GM19452 (cell line): ENCODE measurements at regions not wholly inside any gene's neighbourhood (a gene's known extent, or its start where the extent isn't known, plus 50 kb on each side); places are given as distances from the start of the nearest gene placed in this dataset.
A peak's percentile ranks its signal among the peaks of the same experiment; 100 is the strongest.

ENCODE experiments used
- ATAC-seq: cut with Tn5 transposase; IDR thresholded peaks from one replicate; pipeline ENCODE4 v1.9.1; 2021; ENCODE audit not compliant: unreplicated experiment

GRCh38 chr14:65278589-65278988, 133.9 kb upstream of the FUT8 start:
- no peak for ATAC-seq

- no peak for ATAC-seq
These were observed 133.0 kb upstream of the FUT8 start for GRCh38 chr14:65279510-65279909.

- ATAC-seq = no peak
These were observed 132.6 kb upstream of the FUT8 start for GRCh38 chr14:65279958-65280357.

GRCh38 chr14:65280653-65281052, 131.9 kb upstream of the FUT8 start:
- ATAC-seq = no peak

GRCh38 chr14:65281991-65282895, 130.3 kb upstream of the FUT8 start:
- ATAC-seq = no peak

GRCh38 chr14:65282896-65283253, 129.7 kb upstream of the FUT8 start:
- ATAC-seq = no peak

GRCh38 chr14:65286443-65286842, 126.1 kb upstream of the FUT8 start:
- no peak for ATAC-seq

GRCh38 chr14:65287264-65288131, 125.0 kb upstream of the FUT8 start:
- ATAC-seq = peak; percentile 62

- ATAC-seq = no peak
These were observed 121.7 kb upstream of the FUT8 start for GRCh38 chr14:65290830-65291229.

GRCh38 chr14:65291531-65291930, 121.0 kb upstream of the FUT8 start:
- ATAC-seq = no peak

GRCh38 chr14:65294816-65295215, 117.7 kb upstream of the FUT8 start:
- ATAC-seq = no peak

GRCh38 chr14:65296402-65296801, 116.1 kb upstream of the FUT8 start:
- ATAC-seq = no peak

GRCh38 chr14:65296876-65297275, 115.7 kb upstream of the FUT8 start:
- no peak for ATAC-seq

GRCh38 chr14:65297744-65298143, 114.8 kb upstream of the FUT8 start:
- ATAC-seq = no peak

- ATAC-seq = no peak
These were observed 112.7 kb upstream of the FUT8 start for GRCh38 chr14:65299826-65300225.

- peak; percentile 54 for ATAC-seq
These were observed 110.5 kb upstream of the FUT8 start for GRCh38 chr14:65301862-65302539.

GRCh38 chr14:65302571-65303189, 109.8 kb upstream of the FUT8 start:
- ATAC-seq = peak; percentile 61

GRCh38 chr14:65303190-65303898, 109.2 kb upstream of the FUT8 start:
- no peak for ATAC-seq

GRCh38 chr14:65303899-65304222, 108.7 kb upstream of the FUT8 start:
- ATAC-seq = no peak

GRCh38 chr14:65304239-65304638, 108.3 kb upstream of the FUT8 start:
- no peak for ATAC-seq

- ATAC-seq = no peak
These were observed 107.6 kb upstream of the FUT8 start for GRCh38 chr14:65304963-65305362.
